Loucy (cell line): ENCODE measurements at regions not wholly inside any gene's neighbourhood (a gene's known extent, or its start where the extent isn't known, plus 50 kb on each side); places are given as distances from the start of the nearest gene placed in this dataset.

Source experiments
- H2AFZ ChIP-seq: fragments of 200-600 bp; sonication (generic); 2 replicates; pipeline ENCODE4 v1.6.0; 2016; ENCODE audit warnings: antibody characterized with exemption, mild to moderate bottlenecking, low read length, moderate library complexity
- H3F3A ChIP-seq: fragments of 200-600 bp; 2 replicates; pipeline ENCODE4 v1.6.0; 2016; ENCODE audit warnings: antibody characterized with exemption, low read depth, mild to moderate bottlenecking
- H3K27me3 ChIP-seq: fragments of 200-600 bp; sonication (generic); 2 replicates; pipeline ENCODE4 v1.6.1; 2014; ENCODE audit warnings: low read length, mild to moderate bottlenecking; ENCODE audit not compliant: insufficient read depth, poor library complexity, severe bottlenecking
- H3K36me3 ChIP-seq: fragments of 200-600 bp; sonication (generic); 2 replicates; pipeline ENCODE4 v1.6.1; 2016; ENCODE audit warnings: low read length; ENCODE audit not compliant: insufficient read depth
- H3K4me1 ChIP-seq: fragments of 200-600 bp; sonication (generic); 2 replicates; pipeline ENCODE4 v1.5.1; 2014; ENCODE audit warnings: low read length, mild to moderate bottlenecking; ENCODE audit not compliant: insufficient read depth, poor library complexity, severe bottlenecking
- H3K4me2 ChIP-seq: fragments of 200-600 bp; sonication (generic); 2 replicates; pipeline ENCODE4 v1.6.0; 2014; ENCODE audit warnings: antibody characterized with exemption, low read length, low read depth, mild to moderate bottlenecking; ENCODE audit not compliant: poor library complexity, severe bottlenecking
- H3K4me3 ChIP-seq: fragments of 200-600 bp; sonication (generic); 2 replicates; pipeline ENCODE4 v1.5.1; 2014; ENCODE audit warnings: low read length, mild to moderate bottlenecking, mixed read lengths; ENCODE audit not compliant: poor library complexity, severe bottlenecking
- H3K79me2 ChIP-seq: fragments of 200-600 bp; sonication (generic); 2 replicates; pipeline ENCODE4 v1.6.1; 2014; ENCODE audit warnings: low read length; ENCODE audit not compliant: insufficient read depth
- H3K9ac ChIP-seq: fragments of 200-600 bp; sonication (generic); 2 replicates; pipeline ENCODE4 v1.6.0; 2014; ENCODE audit warnings: mild to moderate bottlenecking, low read depth, low read length, moderate library complexity; ENCODE audit not compliant: poor library complexity, severe bottlenecking
- H3K9me2 ChIP-seq: fragments of 200-600 bp; sonication (generic); replicated peaks from 2 replicates; pipeline ENCODE4 v1.6.1; 2016; ENCODE audit warnings: low read depth, low read length, mixed read lengths
- H3K9me3 ChIP-seq: fragments of 200-600 bp; sonication (generic); 2 replicates; pipeline ENCODE4 v1.6.1; 2014; ENCODE audit warnings: mild to moderate bottlenecking, antibody characterized with exemption, low read length, low read depth; ENCODE audit not compliant: insufficient read depth
- H4K20me1 ChIP-seq: fragments of 200-600 bp; sonication (generic); 2 replicates; pipeline ENCODE4 v1.6.0; 2014; ENCODE audit warnings: antibody characterized with exemption, low read length, mild to moderate bottlenecking; ENCODE audit not compliant: insufficient read depth, poor library complexity, severe bottlenecking
- CTCF ChIP-seq: fragments of 200-600 bp; sonication (generic); conservative IDR thresholded peaks from 2 replicates; pipeline ENCODE4 v1.5.1; 2014; ENCODE audit warnings: mild to moderate bottlenecking, antibody characterized with exemption, low read length
- EZH2phosphoT487 ChIP-seq: fragments of 200-600 bp; IDR thresholded peaks from 2 replicates; pipeline ENCODE4 v1.6.1; 2018; ENCODE audit warnings: antibody characterized with exemption, mild to moderate bottlenecking, moderate library complexity, borderline replicate concordance

- TF ChIP-seq EZH2phosphoT487: no peak
- Histone ChIP-seq H3K4me2 (no peak overlapping the region), H3K9ac (no peak overlapping the region), H3K9me3 (no peaks in the 10 kb centered on the region), H2AFZ (no peak overlapping the region), H3K4me3 (no peak overlapping the region), H3K36me3 (no peaks in the 10 kb centered on the region), H4K20me1 (no peaks in the 10 kb centered on the region), H3K79me2 (no peaks in the 10 kb centered on the region), H3K4me1 (no peaks in the 10 kb centered on the region), H3K9me2 (no peaks in the 10 kb centered on the region), H3F3A (no peaks in the 10 kb centered on the region), H3K27me3 (no peaks in the 10 kb centered on the region)
Observed at GRCh38 chr4:160375772-160376452, 1273.0 kb downstream of the RAPGEF2 start.

- Histone ChIP-seq H4K20me1 (no peaks in the 10 kb centered on the region), H3K9me3 (peaks cover 3% of the 10 kb centered on the region; the same call in 1 of the 2 replicates), H3K9me2 (no peaks in the 10 kb centered on the region), H3K4me1 (no peaks in the 10 kb centered on the region), H3K36me3 (no peaks in the 10 kb centered on the region), H3K4me3 (no peak overlapping the region), H2AFZ (no peak overlapping the region), H3K27me3 (no peaks in the 10 kb centered on the region), H3K79me2 (no peaks in the 10 kb centered on the region), H3K9ac (no peak overlapping the region), H3K4me2 (no peak overlapping the region), H3F3A (no peaks in the 10 kb centered on the region)
- TF ChIP-seq EZH2phosphoT487 (no peak), CTCF (no peak)
Observed at GRCh38 chr4:160386846-160387245, 1284.0 kb downstream of the RAPGEF2 start.

- Histone ChIP-seq H3K9me3 (no peaks in the 10 kb centered on the region), H3K79me2 (no peaks in the 10 kb centered on the region), H3K4me3 (no peak overlapping the region), H4K20me1 (no peaks in the 10 kb centered on the region), H3K36me3 (no peaks in the 10 kb centered on the region), H3K4me1 (no peaks in the 10 kb centered on the region), H3K9me2 (no peaks in the 10 kb centered on the region), H3F3A (no peaks in the 10 kb centered on the region), H3K4me2 (no peak overlapping the region), H2AFZ (no peak overlapping the region), H3K9ac (no peak overlapping the region), H3K27me3 (no peaks in the 10 kb centered on the region)
- TF ChIP-seq EZH2phosphoT487 (no peak), CTCF (no peak)
Observed at GRCh38 chr4:160399826-160400225, 1296.9 kb downstream of the RAPGEF2 start.

GRCh38 chr4:160403081-160403480 is 1300.2 kb downstream of the RAPGEF2 start:
- Histone ChIP-seq H2AFZ (no peak overlapping the region), H3K4me3 (no peak overlapping the region), H3K79me2 (no peaks in the 10 kb centered on the region), H3K9me3 (no peaks in the 10 kb centered on the region), H3K4me2 (no peak overlapping the region), H3F3A (no peaks in the 10 kb centered on the region), H4K20me1 (no peaks in the 10 kb centered on the region), H3K9me2 (no peaks in the 10 kb centered on the region), H3K36me3 (no peaks in the 10 kb centered on the region), H3K4me1 (no peaks in the 10 kb centered on the region), H3K9ac (no peak overlapping the region), H3K27me3 (no peaks in the 10 kb centered on the region)
- no peak for TF ChIP-seq EZH2phosphoT487
- no peak for TF ChIP-seq CTCF
